Right lobe of liver (tissue), 6 donors: ENCODE measurements at regions not wholly inside any gene's neighbourhood (a gene's known extent, or its start where the extent isn't known, plus 50 kb on each side); places are given as distances from the start of the nearest gene placed in this dataset.

ENCODE experiments used
- ATAC-seq, 4 donors: fragments of 200-7000 bp; cut with Tn5 transposase; one replicate each; pipeline ENCODE4 v1.9.1; 2020; ENCODE audit warnings: mild to moderate bottlenecking in 4 of 4, moderate library complexity in 4 of 4
- DNase-seq, 3 donors: peaks; one replicate each; pipeline ENCODE4 v3.0.0-alpha.2; 2020
- H3K27ac ChIP-seq, 3 donors: fragments of 200-600 bp; one replicate each; pipeline ENCODE4 v1.8.0; 2022
- H3K27me3 ChIP-seq, 2 donors: fragments of 200-600 bp; one replicate each; pipeline ENCODE4 v1.8.0; 2022
- H3K36me3 ChIP-seq, 4 donors: fragments of 200-600 bp; sonication (generic) in 1 of 4; one replicate each; pipeline versions ENCODE4 v1.5.1 to v1.8.0; 2017 to 2022; ENCODE audit warnings: control low read depth in 1 of 4
- H3K4me1 ChIP-seq, 4 donors: fragments of 200-600 bp; sonication (generic) in 1 of 4; one replicate each; pipeline versions ENCODE4 v1.5.1 to v1.8.0; 2017 to 2022; ENCODE audit warnings: control low read depth in 1 of 4
- H3K4me3 ChIP-seq, 3 donors: fragments of 200-600 bp; one replicate each; pipeline ENCODE4 v1.8.0; 2022
- H3K9me3 ChIP-seq, 4 donors: fragments of 200-600 bp; sonication (generic) in 1 of 4; one replicate each; pipeline versions ENCODE4 v1.5.1 to v1.8.0; 2017 to 2022; ENCODE audit warnings: control low read depth in 1 of 4
- CTCF ChIP-seq, 4 donors: fragments of 200-600 bp in 3 of 4; fragments of 450-650 bp in 1 of 4; IDR thresholded peaks; one replicate each; pipeline versions ENCODE4 v1.5.1 to v1.8.0; 2016 to 2022; ENCODE audit warnings: antibody characterized with exemption in 4 of 4, mild to moderate bottlenecking in 2 of 4
- POLR2A ChIP-seq: fragments of 450-650 bp; IDR thresholded peaks from one replicate; pipeline ENCODE4 v1.6.1; 2017; ENCODE audit warnings: antibody characterized with exemption, mild to moderate bottlenecking
- WGBS: methylation state at CpG from one replicate; pipeline ENCODE4 v1.1.6; 2018; ENCODE audit warnings: low coverage, low lambda C conversion rate; ENCODE audit not compliant: insufficient coverage; ENCODE audit errors: missing lambda C conversion rate; 5-methylcytosine and 5-hydroxymethylcytosine counted together
- intact Hi-C, 2 donors: fragments of 100-400 bp; cut with DNase I; formaldehyde crosslinking; loops; one replicate each; pipeline versions ENCODE4 v1.11.2 to v1.14.1; 2022
- donor health status: DM: no; HTN: yes; CAD: no.
- donor health status: DM: no; HTN: no; CAD: no.
- donor health status: DM: no; HTN: no; CAD: no.
- donor health status: DM: no; HTN: yes; CAD: no.
- donor health status: DM: no; HTN: yes; CAD: no.

GRCh38 chr2:150591496-150592285 lies 104.2 kb upstream of the RND3 start:
- ATAC-seq (no peak), DNase-seq (no peak)
- H3K36me3 ChIP-seq, result no peaks in the 10 kb centered on the region
- peaks cover 0 to 17% (median 10%) of the 10 kb centered on the region in 4 donors for H3K4me1 ChIP-seq
- no peaks in the 10 kb centered on the region for H3K27me3 ChIP-seq
- no peak overlapping the region for H3K4me3 ChIP-seq
- intact Hi-C loops, result no loop called here
- no peaks in the 10 kb centered on the region for H3K9me3 ChIP-seq
- TF ChIP-seq POLR2A (no peak), CTCF (IDR thresholded peaks at IDR 0.05) (no peak)
- WGBS, result 89% methylated on average over 6 of the region's 6 CpGs
- no peak overlapping the region for H3K27ac ChIP-seq

GRCh38 chr2:150589681-150590080 lies 102.2 kb upstream of the RND3 start:
- H3K4me3 ChIP-seq, result no peak overlapping the region
- DNase-seq (no peak), ATAC-seq (peak in 1 of 4 donors; percentile 16)
- WGBS, result 67% methylated on average over 2 of the region's 2 CpGs
- intact Hi-C loops, result no loop called here
- H3K27ac ChIP-seq, result no peak overlapping the region
- no peaks in the 10 kb centered on the region for H3K9me3 ChIP-seq
- H3K4me1 ChIP-seq, result peaks cover 0 to 23% (median 10%) of the 10 kb centered on the region in 4 donors
- no peak for TF ChIP-seq POLR2A
- no peak for TF ChIP-seq CTCF (IDR thresholded peaks at IDR 0.05)
- H3K27me3 ChIP-seq, result no peaks in the 10 kb centered on the region
- H3K36me3 ChIP-seq, result no peaks in the 10 kb centered on the region

- Histone ChIP-seq H3K4me1 (peaks cover 0 to 23% (median 10%) of the 10 kb centered on the region in 4 donors), H3K9me3 (no peaks in the 10 kb centered on the region), H3K36me3 (no peaks in the 10 kb centered on the region), H3K27ac (peak overlapping the region in 2 of 3 donors; percentile 60 to 81), H3K27me3 (no peaks in the 10 kb centered on the region), H3K4me3 (no peak overlapping the region)
- peak; percentile 7 to 55 (median 31) for ATAC-seq
- intact Hi-C loops, result no loop called here
- DNase-seq, result peak in 1 of 3 donors; percentile 50
- 50% methylated on average over 2 of the region's 2 CpGs for WGBS
- TF ChIP-seq CTCF (IDR thresholded peaks at IDR 0.05), result no peak
- TF ChIP-seq POLR2A, result no peak
Measured at GRCh38 chr2:150588506-150588870, 101.0 kb upstream of the RND3 start.

- no peak overlapping the region for H3K4me3 ChIP-seq
- H3K27ac ChIP-seq, result peak overlapping the region; percentile 12 to 81 (median 60)
- no peaks in the 10 kb centered on the region for H3K27me3 ChIP-seq
- peaks cover 0 to 23% (median 10%) of the 10 kb centered on the region in 4 donors for H3K4me1 ChIP-seq
- intact Hi-C loops, result no loop called here
- no peaks in the 10 kb centered on the region for H3K36me3 ChIP-seq
- no peak for TF ChIP-seq CTCF (IDR thresholded peaks at IDR 0.05)
- no peak for TF ChIP-seq POLR2A
- DNase-seq (peak in 1 of 3 donors; percentile 68), ATAC-seq (peak; percentile 71 to 82 (median 76))
- 24% methylated on average over 10 of the region's 10 CpGs for WGBS
- H3K9me3 ChIP-seq, result no peaks in the 10 kb centered on the region
Measured at GRCh38 chr2:150587547-150588505, 100.4 kb upstream of the RND3 start.
